ENCODE measurements at regions not wholly inside any gene's neighbourhood (a gene's known extent, or its start where the extent isn't known, plus 50 kb on each side); places are given as distances from the start of the nearest gene placed in this dataset.

DNA sequence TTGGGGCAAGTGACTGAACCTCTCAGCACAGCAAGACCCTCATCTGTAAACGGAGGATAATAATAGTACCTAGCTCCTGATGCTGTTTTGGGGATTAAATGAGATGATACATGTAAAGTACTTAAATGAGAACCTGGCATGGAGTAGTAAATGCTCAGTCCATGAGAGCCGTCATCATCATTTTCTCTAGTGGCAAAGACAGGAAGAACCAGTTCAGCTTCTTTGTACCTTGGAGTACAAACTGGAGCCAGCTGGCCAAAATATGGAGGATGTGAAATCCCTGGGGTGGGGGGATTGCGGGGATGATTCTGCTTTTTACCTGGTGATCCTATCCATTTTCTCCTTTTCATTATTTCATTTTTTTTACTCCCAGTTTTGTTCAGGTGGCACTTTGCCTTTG, 204.2 kb upstream of the LRRN1 start:
- no peak for TF ChIP-seq CTCF (IDR thresholded peaks at IDR 0.05; ENCODE audit: insufficient read depth, low read depth, low read length)
- no peak for TF ChIP-seq EZH2 (IDR thresholded peaks at IDR 0.05; ENCODE audit: insufficient read depth, low read length)
